ENCODE measurements at regions not wholly inside any gene's neighbourhood (a gene's known extent, or its start where the extent isn't known, plus 50 kb on each side); places are given as distances from the start of the nearest gene placed in this dataset.

DNA sequence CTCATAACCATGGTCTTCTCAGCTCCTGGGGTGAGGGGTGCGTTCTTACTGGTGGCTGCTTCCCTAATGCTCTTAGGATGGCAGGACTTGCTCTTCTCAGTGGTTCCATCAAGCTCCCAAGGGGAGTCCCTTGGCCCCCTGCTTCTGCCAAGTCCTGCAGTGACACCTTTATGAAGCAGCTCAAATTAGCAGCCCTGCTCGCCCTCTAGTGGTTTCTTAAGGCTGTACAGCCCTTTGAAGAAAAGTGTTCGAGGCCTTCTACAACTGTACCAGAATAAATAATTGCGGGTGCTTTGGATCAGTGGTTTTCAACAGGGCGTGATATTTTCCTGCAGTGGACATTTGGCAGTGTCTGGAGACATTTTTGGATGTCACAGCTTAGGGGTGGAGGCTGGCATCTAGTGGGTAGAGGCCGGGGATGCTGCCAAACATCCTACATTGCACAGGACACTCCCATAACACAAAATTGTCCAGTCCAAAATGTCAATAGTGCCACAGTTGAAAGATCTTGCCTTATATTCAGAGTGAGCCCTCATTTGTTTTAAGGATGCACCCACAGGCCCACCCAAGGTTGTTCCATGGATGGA, 204.7 kb upstream of the S100G start:
- peak; percentile 3 for DNase-seq (ENCODE audit: low spot score)

GRCh38 chrX:16451334-16451733, 198.6 kb upstream of the S100G start:
- DNase-seq (ENCODE audit: low spot score): no peak

GRCh38 chrX:16454926-16455325, 195.0 kb upstream of the S100G start:
- no peak for DNase-seq (ENCODE audit: low spot score)

- DNase-seq (ENCODE audit: low spot score): no peak
Measured at GRCh38 chrX:16457239-16457638, 192.7 kb upstream of the S100G start.

GRCh38 chrX:16458208-16458607, 191.8 kb upstream of the S100G start:
- DNase-seq (ENCODE audit: low spot score): no peak

DNA sequence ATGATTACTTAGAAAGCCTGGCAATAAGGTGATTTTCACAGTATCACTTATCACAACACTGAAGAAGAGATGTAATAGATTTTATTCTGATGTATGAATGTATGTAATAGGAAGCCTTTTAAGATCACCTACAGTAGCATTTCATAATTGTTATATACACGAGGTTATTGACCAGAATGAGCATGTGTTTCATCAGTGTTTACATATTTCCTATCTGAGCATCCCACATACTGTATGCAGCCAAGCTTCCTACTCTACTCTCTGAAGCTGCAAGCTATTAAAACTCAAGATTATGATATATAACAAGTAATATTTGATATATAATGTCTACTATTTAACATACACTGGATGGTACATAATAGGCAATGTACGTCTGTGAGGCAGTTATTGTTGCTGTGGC, 190.9 kb upstream of the S100G start:
- DNase-seq (ENCODE audit: low spot score): no peak

- DNase-seq (ENCODE audit: low spot score): no peak
Measured at GRCh38 chrX:16461968-16462367, 188.0 kb upstream of the S100G start.

- DNase-seq (ENCODE audit: low spot score): no peak
Measured at GRCh38 chrX:16462912-16463311, 187.0 kb upstream of the S100G start.

DNA sequence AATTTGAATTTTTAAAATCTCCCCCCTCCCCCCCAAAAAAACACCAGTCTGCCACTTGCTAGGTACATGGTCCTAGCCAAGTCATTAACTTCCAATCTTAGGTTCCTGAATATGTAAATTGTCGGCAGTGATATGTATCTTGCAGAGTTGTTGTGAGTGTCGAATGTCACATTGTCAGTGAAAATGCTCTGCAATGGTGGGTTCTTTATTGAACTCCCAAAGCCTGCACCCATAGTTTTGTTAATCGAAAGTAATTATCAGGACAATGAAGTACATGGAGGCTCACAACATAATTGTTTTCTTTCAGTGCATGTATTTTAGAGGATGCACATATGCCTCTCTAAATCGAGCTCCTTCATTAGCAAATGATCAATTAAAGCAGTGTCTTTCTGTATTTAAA, 185.6 kb upstream of the S100G start:
- DNase-seq (ENCODE audit: low spot score): no peak

DNA sequence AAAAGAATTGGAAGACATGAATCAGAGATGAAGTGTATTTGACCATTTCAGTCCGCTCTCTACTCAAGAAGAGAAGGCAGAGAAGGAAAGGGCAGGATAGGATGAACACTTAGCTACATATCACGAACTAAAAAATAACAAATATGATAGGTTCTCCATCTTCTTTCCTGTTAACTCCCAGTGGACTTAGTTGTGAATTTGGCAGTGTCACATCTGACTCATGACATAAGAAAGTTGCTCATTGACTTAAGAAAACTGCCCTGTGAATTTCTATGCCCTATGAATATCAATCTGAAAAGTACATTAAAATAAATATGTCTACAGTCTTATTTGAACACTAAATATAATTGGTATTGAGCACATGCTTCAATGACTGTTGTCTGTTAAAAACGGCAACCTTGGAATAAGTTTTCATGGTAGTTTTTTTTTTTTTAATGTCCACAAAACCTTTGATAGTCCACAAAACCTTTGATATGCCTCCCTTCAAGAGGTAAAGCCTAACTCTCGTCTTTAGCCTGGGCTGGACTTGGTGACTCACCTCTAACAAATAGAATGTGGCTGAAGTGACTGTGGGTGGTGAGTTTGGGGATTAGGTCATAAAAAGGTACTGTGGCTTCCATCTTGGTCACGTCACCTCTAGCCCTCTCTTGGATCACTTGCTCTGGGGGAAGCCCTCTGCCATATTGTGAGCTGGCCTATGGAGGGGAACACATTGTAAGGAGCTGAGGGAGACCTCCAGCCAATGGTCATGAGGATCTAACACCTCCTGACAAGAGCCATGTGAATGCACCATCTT, 184.7 kb upstream of the S100G start:
- DNase-seq (ENCODE audit: low spot score): no peak

- DNase-seq (ENCODE audit: low spot score): no peak
Measured at GRCh38 chrX:16466640-16467432, 183.1 kb upstream of the S100G start.

GRCh38 chrX:16469870-16470269, 180.1 kb upstream of the S100G start:
- DNase-seq (ENCODE audit: low spot score): no peak

- DNase-seq (ENCODE audit: low spot score): no peak
Measured at GRCh38 chrX:16472345-16472744, 177.6 kb upstream of the S100G start.

- no peak for DNase-seq (ENCODE audit: low spot score)
Measured at GRCh38 chrX:16474511-16474910, 175.4 kb upstream of the S100G start.

- DNase-seq (ENCODE audit: low spot score): no peak
Measured at GRCh38 chrX:16476009-16476408, 173.9 kb upstream of the S100G start.

- DNase-seq (ENCODE audit: low spot score): no peak
Measured at GRCh38 chrX:16476692-16477091, 173.3 kb upstream of the S100G start.

GRCh38 chrX:16479206-16479869, 170.6 kb upstream of the S100G start:
- no peak for DNase-seq (ENCODE audit: low spot score)

GRCh38 chrX:16480049-16480448, 169.9 kb upstream of the S100G start:
- no peak for DNase-seq (ENCODE audit: low spot score)

GRCh38 chrX:16484338-16484737, 165.6 kb upstream of the S100G start:
- DNase-seq (ENCODE audit: low spot score): no peak

DNA sequence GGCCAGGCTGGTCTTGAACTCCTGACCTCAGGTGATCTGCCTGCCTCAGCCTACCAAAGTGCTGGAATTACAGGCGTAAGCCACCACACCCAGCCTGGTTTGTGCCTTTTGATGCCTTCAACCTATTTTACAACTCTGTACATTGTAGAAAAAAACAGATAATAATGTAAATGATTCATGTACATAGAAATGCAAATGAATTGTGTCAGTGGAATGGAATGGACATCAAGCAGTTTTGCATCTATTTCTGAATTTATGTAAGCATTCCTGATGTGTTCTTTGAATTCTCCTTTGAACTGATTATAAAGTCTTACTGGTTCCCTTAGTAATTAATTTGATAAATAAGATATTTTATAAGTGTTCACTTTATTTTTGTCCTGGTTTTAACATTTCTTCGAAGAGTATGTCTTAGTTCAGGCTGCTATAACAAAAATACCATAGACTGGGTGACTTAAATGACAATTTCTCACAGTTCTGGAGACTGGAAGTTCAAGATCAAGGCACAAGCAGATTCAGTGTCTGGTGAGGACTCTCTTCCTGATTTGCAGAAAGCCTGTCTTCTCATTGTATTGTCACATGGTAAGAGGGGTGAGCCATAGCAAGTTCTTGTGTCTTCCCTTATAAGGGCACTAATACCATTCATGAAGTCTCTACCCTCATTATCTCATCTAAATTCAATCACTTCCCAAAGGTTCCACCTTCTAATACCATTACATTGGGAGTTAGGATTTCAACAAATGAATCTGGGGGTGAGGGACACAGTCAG, 162.2 kb upstream of the S100G start:
- DNase-seq (ENCODE audit: low spot score): no peak

DNA sequence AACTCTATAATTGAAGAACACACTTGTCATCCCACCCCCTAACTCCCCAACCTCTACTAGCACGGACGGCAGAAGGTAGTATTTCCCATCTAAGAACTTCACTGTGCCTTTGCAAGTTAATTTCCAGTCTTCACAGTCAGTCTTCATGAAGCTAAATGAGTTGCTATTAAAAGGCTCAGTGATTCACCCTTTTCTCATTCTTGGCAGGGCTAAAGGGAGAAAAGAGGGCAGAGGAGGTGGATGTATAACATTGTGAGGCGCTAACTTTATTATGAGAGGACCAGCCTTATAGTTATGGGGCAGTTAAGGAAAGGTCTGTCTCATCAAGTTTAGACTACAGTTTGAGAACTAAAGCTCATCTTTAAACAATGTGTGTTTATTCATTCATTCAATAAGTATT, 161.0 kb upstream of the S100G start:
- no peak for DNase-seq (ENCODE audit: low spot score)

- DNase-seq (ENCODE audit: low spot score): no peak
Measured at GRCh38 chrX:16491461-16491860, 158.5 kb upstream of the S100G start.
